Sigmoid colon (tissue), 6 donors: ENCODE measurements at regions not wholly inside any gene's neighbourhood (a gene's known extent, or its start where the extent isn't known, plus 50 kb on each side); places are given as distances from the start of the nearest gene placed in this dataset.

ENCODE experiments used
- DNase-seq: peaks from one replicate; pipeline ENCODE4 v3.0.0-alpha.2; 2019
- H3K27ac ChIP-seq, 4 donors: fragments of 200-600 bp; sonication (generic); one replicate each; pipeline ENCODE4 v1.5.1; 2016 to 2019; ENCODE audit warnings: mild to moderate bottlenecking in 1 of 4
- H3K27me3 ChIP-seq, 3 donors: fragments of 200-600 bp; sonication (generic); one replicate each; pipeline ENCODE4 v1.5.1; 2019; ENCODE audit warnings: mild to moderate bottlenecking in 1 of 3
- H3K36me3 ChIP-seq, 4 donors: fragments of 200-600 bp; sonication (generic); one replicate each; pipeline ENCODE4 v1.5.1; 2016 to 2019
- H3K4me1 ChIP-seq, 4 donors: fragments of 200-600 bp; sonication (generic); one replicate each; pipeline ENCODE4 v1.5.1; 2017 to 2019
- H3K4me3 ChIP-seq, 4 donors: fragments of 200-600 bp; sonication (generic); one replicate each; pipeline ENCODE4 v1.5.1; 2017 to 2019; ENCODE audit warnings: mild to moderate bottlenecking in 2 of 4, moderate library complexity in 1 of 4
- H3K9me3 ChIP-seq, 4 donors: fragments of 200-600 bp in 3 of 4; sonication (generic) in 3 of 4; one replicate each; pipeline versions ENCODE4 v1.5.1 to v1.6.1; 2013 to 2019
- CTCF ChIP-seq, 4 experiments: fragments of 450-650 bp in 3 of 4; fragments of 200-600 bp in 1 of 4; IDR thresholded peaks; one replicate each; pipeline ENCODE4 v1.5.1; 2016 to 2019; ENCODE audit warnings: antibody characterized with exemption in 4 of 4, mild to moderate bottlenecking in 3 of 4, moderate library complexity in 2 of 4
- EP300 ChIP-seq, 4 donors: sonication (generic); formaldehyde crosslinking; IDR thresholded peaks; one replicate each; pipeline ENCODE4 v1.6.1; 2017; ENCODE audit warnings: antibody characterized with exemption in 4 of 4
- POLR2A ChIP-seq, 2 donors: fragments of 450-650 bp; IDR thresholded peaks; one replicate each; pipeline ENCODE4 v1.6.1; 2016; ENCODE audit warnings: antibody characterized with exemption in 2 of 2, mild to moderate bottlenecking in 2 of 2, moderate library complexity in 2 of 2
- POLR2AphosphoS5 ChIP-seq, 4 donors: sonication (generic); formaldehyde crosslinking; IDR thresholded peaks; one replicate each; pipeline ENCODE4 v1.6.1; 2017; ENCODE audit warnings: antibody characterized with exemption in 4 of 4
- WGBS, 2 donors: extraction: QIAGEN DNeasy Blood & Tissue Kit; methylation state at CpG; one replicate each; pipeline ENCODE4 v1.1.7; 2013; 5-methylcytosine and 5-hydroxymethylcytosine counted together
- intact Hi-C: fragments of 100-400 bp; cut with DNase I; formaldehyde crosslinking; loops from one replicate; pipeline ENCODE4 v1.15.1; 2023
- donor health status: healthy with polysubstance abuse.
- donor health status: healthy.

GRCh38 chr6:9623228-9623832 lies 791.5 kb downstream of the TFAP2A start:
- Histone ChIP-seq H3K4me1 (no peaks in the 10 kb centered on the region), H3K4me3 (no peak overlapping the region), H3K27me3 (no peaks in the 10 kb centered on the region), H3K36me3 (no peaks in the 10 kb centered on the region), H3K27ac (no peak overlapping the region), H3K9me3 (no peaks in the 10 kb centered on the region)
- intact Hi-C loops = no loop called here
- no peak for TF ChIP-seq POLR2A (IDR thresholded peaks at IDR 0.05)
- TF ChIP-seq CTCF (IDR thresholded peaks at IDR 0.05) = no peak
- TF ChIP-seq EP300 (IDR thresholded peaks at IDR 0.05) = no peak
- TF ChIP-seq POLR2AphosphoS5 (IDR thresholded peaks at IDR 0.05) = no peak
- DNase-seq = no peak
- 86 to 88% methylated on average over 8 of the region's 8 CpGs for WGBS, 2 donors

GRCh38 chr6:9621276-9621675 lies 793.6 kb downstream of the TFAP2A start:
- intact Hi-C loops = no loop called here
- TF ChIP-seq POLR2A (IDR thresholded peaks at IDR 0.05) = no peak
- TF ChIP-seq CTCF (IDR thresholded peaks at IDR 0.05) = no peak
- no peak for TF ChIP-seq EP300 (IDR thresholded peaks at IDR 0.05)
- no peak for TF ChIP-seq POLR2AphosphoS5 (IDR thresholded peaks at IDR 0.05)
- no peaks in the 10 kb centered on the region for H3K4me1 ChIP-seq
- no peak overlapping the region for H3K4me3 ChIP-seq
- H3K27me3 ChIP-seq = no peaks in the 10 kb centered on the region
- no peak overlapping the region for H3K27ac ChIP-seq
- no peaks in the 10 kb centered on the region for H3K36me3 ChIP-seq
- WGBS, 2 donors = 69 to 79% methylated on average over 3 of the region's 3 CpGs
- DNase-seq = no peak
- H3K9me3 ChIP-seq = no peaks in the 10 kb centered on the region

- TF ChIP-seq CTCF (IDR thresholded peaks at IDR 0.05) = no peak
- TF ChIP-seq EP300 (IDR thresholded peaks at IDR 0.05) = no peak
- TF ChIP-seq POLR2AphosphoS5 (IDR thresholded peaks at IDR 0.05) = no peak
- TF ChIP-seq POLR2A (IDR thresholded peaks at IDR 0.05) = no peak
- no peak for DNase-seq
- intact Hi-C loops = no loop called here
- Histone ChIP-seq H3K27ac (no peak overlapping the region), H3K36me3 (no peaks in the 10 kb centered on the region), H3K27me3 (no peaks in the 10 kb centered on the region), H3K4me1 (no peaks in the 10 kb centered on the region), H3K9me3 (no peaks in the 10 kb centered on the region), H3K4me3 (no peak overlapping the region)
- 80 to 86% methylated on average over 3 of the region's 3 CpGs for WGBS, 2 donors
Measured at GRCh38 chr6:9620687-9621086, 794.2 kb downstream of the TFAP2A start.

GRCh38 chr6:9620263-9620662 lies 794.6 kb downstream of the TFAP2A start:
- Histone ChIP-seq H3K4me3 (no peak overlapping the region), H3K9me3 (no peaks in the 10 kb centered on the region), H3K36me3 (no peaks in the 10 kb centered on the region), H3K4me1 (no peaks in the 10 kb centered on the region), H3K27ac (no peak overlapping the region), H3K27me3 (no peaks in the 10 kb centered on the region)
- intact Hi-C loops = no loop called here
- 81 to 85% methylated on average over 2 of the region's 2 CpGs for WGBS, 2 donors
- TF ChIP-seq EP300 (IDR thresholded peaks at IDR 0.05) (no peak), POLR2AphosphoS5 (IDR thresholded peaks at IDR 0.05) (no peak), CTCF (IDR thresholded peaks at IDR 0.05) (no peak)
- DNase-seq = no peak

GRCh38 chr6:9614778-9615177 lies 800.1 kb downstream of the TFAP2A start:
- WGBS, 2 donors = 72 to 83% methylated on average over 6 of the region's 6 CpGs
- no peaks in the 10 kb centered on the region for H3K9me3 ChIP-seq
- no peak overlapping the region for H3K4me3 ChIP-seq
- no peaks in the 10 kb centered on the region for H3K4me1 ChIP-seq
- DNase-seq = no peak
- H3K36me3 ChIP-seq = no peaks in the 10 kb centered on the region
- no peak overlapping the region for H3K27ac ChIP-seq
- intact Hi-C loops = no loop called here
- H3K27me3 ChIP-seq = no peaks in the 10 kb centered on the region
- TF ChIP-seq POLR2AphosphoS5 (IDR thresholded peaks at IDR 0.05) (no peak), CTCF (IDR thresholded peaks at IDR 0.05) (no peak), EP300 (IDR thresholded peaks at IDR 0.05) (no peak), POLR2A (IDR thresholded peaks at IDR 0.05) (no peak)
